Hematopoietic multipotent progenitor cell treated with erythropoietin and hydrocortisone succinate and interleukin-3 and kit ligand, for 8 days (in vitro differentiated cells): ENCODE measurements at regions not wholly inside any gene's neighbourhood (a gene's known extent, or its start where the extent isn't known, plus 50 kb on each side); places are given as distances from the start of the nearest gene placed in this dataset.

Source experiments
- DNase-seq: peaks from one replicate; pipeline ENCODE4 v3.0.0-alpha.2; 2015

DNA sequence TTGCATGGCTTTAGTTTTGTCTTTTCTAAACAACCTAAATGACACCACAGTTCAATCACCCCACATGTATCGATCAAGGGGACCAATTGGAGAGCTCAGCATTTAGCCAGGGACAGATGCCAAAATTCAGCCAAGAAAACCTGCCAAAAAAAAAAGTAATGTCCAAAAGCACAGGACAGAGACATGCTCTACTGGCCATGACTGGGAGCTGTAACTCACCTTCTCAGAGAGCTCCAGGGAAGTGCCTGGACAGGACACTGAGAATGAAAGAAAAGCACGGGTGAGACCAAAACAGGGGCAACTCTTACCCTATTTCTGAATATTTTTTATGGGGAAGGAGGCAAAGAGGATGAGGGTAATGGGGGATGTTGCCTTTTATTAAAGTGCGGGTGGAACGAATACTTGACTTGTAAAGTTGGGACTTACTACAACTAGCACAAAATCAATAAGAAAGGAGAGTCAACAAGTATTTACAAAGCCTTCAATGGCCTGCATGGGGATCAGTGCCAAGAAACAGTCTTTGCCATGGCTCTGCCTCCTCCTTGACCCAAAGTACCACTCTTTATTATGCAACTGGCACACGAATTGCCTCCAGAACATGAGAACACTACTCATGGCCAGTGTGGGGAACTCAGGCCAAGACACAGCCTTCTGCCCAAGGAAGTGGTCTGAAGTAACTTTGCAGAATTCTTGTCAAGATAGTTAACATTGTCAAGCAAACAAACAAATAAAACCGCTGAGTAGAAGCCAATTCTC, 72.9 kb upstream of the HK2 start:
- no peak for DNase-seq

- DNase-seq: peak; percentile 29
These were observed 71.1 kb upstream of the HK2 start for GRCh38 chr2:74762789-74763188.

DNA sequence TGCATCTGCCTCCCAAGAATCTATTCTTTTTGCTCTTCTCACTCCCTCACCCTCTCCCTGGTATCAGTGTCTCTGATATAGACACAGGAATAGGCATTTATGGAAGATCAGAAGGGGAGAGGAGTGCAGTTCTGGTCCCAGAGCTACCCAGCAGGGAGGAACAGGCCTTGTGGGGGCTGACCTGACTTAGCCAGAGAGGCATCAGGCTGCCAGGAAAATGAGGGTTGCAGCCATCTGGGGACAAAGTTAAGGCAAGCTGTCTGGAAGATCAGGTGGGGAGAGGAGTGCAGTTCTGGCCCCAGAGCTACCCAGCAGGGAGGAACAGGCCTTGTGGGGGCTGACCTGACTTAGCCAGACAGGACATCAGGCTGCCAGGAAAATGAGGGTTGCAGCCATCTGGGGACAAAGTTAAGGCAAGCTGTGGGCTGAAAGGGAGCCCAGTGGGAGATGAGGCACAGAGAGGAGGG, 69.9 kb upstream of the HK2 start:
- DNase-seq: no peak

- DNase-seq: no peak
These were observed 69.3 kb upstream of the HK2 start for GRCh38 chr2:74764429-74765272.

- no peak for DNase-seq
These were observed 67.1 kb upstream of the HK2 start for GRCh38 chr2:74766780-74767179.

DNA sequence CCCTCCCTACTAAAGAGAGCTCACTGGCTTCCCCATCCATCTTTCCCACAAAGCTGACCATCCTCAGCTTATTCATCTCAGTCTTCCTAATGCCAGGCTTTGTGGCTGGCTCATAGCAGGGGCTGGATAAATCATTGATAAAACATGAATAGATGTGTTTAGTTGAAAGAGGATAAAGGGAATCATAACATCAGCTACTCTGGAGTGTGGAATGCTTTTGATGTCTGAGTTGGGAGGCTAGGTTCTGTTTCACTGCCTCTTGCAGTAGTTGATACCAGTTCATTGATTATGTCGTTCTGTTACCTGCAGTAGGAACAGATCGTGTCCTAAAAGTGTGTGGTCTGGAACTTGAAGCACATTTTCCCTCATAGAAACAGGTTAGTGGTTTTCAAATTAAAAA, 66.3 kb upstream of the HK2 start:
- no peak for DNase-seq

DNA sequence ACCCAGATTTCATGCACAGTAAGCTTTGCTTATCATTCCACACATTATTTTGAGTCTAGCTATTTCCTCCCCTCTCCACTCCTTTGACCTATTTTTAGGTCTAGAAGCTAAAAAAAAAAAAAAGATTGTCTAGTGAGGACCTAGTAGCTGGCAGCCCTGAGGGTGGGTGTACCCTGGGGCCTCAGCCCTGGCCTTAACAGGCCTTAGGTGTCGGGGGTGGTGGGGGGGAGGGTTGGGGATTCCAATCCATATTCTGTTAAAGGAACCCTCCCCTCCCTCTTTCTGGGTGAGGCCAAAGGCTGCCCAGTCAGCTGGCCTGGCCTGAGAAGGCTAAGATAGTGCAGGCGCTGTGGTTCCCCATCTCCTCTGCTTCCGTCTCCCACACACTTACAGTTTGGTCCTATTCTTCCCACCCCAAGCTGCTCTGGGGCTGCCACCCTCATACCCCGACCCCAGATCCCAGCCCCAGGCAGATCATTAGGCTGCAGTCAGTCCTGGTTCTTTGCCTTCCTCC, 65.5 kb upstream of the HK2 start:
- DNase-seq: no peak

DNA sequence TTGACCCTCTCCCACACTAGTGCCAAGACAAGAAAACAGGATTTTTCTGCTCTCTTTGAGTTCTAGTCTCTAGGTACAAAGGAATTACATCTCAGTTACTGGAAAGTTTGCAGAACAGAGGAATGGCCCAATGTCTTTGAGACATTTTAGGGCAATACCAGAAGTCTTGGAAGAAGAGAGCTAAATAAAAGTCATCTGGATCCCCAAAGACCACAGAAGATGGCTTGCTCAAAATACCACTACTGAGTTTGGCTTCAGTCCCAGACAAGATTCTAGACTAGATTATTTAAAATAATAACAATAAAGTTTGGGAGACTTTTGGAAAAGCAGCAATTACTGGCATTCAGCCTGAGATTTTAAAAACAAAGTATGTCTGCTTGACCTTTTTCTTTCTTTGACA, 61.9 kb upstream of the HK2 start:
- DNase-seq: no peak

DNA sequence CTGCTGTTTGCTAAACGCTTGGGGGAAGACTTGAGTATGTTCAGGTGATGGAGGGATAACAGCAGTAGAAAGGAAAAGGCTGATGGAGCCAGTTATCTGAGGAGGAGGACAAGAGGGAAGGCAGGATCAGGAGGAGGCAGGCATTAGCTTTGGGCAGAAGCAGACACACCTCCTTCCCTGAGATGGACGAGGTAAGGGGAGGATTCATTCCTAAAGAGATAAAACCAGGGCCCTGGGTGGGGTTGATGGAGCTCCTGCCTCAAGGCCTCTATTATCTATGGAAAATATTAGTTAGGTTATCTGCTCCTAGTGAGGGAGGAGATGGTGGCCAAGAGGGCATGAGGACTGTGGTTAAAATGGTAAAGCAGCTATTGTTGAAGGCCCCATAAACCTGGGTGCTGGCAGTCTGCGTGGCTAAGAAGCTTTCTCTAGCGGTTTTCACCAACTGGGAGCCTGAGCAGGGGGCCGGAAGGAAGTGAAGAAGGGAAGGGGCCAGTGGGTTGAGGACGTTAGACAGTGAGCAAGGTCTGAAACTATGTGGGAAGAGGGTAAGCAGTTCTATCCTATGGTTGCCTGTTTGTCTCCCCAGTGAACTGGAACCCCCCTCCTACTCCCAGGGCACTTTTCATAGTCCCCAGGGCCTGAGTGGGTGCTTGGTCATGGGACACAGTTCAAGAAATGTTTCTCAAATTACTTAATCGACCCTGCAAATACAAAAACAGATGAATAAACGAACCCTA, 56.6 kb upstream of the HK2 start:
- no peak for DNase-seq

DNA sequence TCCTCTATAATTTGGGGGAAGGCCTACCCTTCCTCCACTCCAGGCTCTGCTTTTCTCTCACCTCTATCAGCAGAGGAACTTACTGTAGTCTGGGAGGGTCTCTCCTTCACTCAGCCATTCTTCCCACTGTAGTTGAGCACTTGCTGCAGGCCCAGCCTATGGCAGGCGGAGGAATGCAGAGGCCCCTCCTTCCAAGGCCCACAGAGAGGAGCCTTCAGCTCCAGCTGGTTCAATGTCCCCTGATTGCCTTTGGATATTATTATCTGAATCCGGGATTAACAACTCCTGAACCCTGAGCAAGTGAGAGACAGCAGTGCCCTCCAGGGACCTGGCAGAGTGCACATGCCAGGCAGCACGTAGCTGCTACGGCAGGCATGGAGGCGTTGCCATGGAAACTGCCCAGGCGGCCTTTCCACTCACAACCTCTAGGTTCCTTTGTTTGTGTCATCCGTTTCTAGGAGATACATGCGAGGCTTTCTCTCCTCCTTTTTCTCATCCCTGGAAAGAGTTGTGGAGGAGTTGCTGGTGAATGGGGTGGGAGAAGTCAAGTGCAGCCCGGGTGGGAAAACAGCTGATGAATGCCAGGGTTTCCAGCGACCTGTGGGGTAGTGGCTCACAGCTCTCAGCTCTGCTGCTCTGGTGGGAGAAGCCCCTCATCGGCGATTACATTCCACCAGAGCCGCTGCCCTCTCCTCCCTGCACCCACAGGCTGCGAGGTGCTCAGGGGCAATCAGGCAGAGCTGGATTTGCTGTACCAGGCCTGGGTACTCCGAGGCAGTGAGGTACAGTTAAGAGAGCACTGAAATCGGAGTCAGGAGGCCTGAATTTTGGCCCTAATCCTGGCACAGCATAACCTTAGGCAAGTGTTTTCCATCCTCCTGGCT, 55.3 kb upstream of the HK2 start:
- no peak for DNase-seq

GRCh38 chr2:74779265-74779558, 54.7 kb upstream of the HK2 start:
- DNase-seq: no peak

DNA sequence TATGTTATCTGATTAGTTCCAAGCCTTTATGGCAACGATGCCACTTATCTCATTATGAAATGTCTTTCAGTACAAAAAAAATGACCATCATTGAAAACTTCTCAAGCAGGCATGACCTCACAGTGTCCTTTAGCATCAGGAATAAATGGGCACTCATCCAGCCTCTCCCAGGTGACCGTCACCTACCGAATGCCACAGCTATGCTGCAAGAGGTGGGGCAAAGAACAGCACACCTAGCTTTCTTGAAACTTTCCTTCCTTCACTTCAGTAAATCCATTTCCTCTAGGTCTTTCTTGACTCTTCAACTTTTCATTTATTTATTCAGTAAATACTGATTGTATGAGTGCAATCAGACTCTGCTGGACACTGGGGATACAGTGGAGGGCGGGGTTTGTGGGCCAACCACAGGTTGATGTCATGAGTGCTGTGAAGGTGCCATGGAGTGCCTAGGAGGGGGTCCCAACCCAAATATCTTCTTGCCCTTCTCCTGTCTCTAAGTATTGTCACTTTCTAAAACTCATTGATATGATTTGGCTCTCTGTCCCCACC, 54.3 kb upstream of the HK2 start:
- no peak for DNase-seq
